ENCODE measurements at regions not wholly inside any gene's neighbourhood (a gene's known extent, or its start where the extent isn't known, plus 50 kb on each side); places are given as distances from the start of the nearest gene placed in this dataset.

- in situ Hi-C loops (cut with HindIII; ENCODE audit: low sequenced_read_pairs): no loop called here
- DNase-seq (ENCODE audit: low read depth, low spot score): no peak
- H3K4me3 ChIP-seq (ENCODE audit: low read depth, low read length): no peak overlapping the region
- no peak for TF ChIP-seq CTCF (IDR thresholded peaks at IDR 0.05; ENCODE audit: low read depth, low read length)
These were observed 411.4 kb upstream of the SGCD start for GRCh38 chr5:155915601-155916000.

GRCh38 chr5:155919126-155919525 lies 407.8 kb upstream of the SGCD start:
- TF ChIP-seq CTCF (IDR thresholded peaks at IDR 0.05; ENCODE audit: low read depth, low read length): no peak
- H3K4me3 ChIP-seq (ENCODE audit: low read depth, low read length): no peak overlapping the region
- in situ Hi-C loops (cut with HindIII; ENCODE audit: low sequenced_read_pairs): no loop called here
- DNase-seq (ENCODE audit: low read depth, low spot score): no peak

DNA sequence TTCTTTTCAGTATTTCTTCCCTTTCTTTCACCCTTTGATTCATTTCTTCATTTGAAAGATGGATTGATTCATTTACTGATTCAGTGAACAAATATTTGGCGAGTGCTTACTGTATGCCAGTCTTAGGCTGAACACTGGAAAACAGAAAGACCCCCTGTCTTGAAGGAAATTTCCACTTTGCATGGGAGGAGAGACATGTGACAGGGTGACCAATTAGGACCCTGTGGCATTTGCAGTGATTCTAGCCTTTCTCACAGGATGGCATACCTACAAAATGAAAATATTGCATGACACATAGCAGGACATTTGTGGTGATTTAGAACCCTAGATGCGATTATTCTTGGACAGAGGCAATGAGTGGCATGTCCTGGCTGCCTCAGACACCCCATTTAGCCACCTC lies 407.2 kb upstream of the SGCD start:
- no peak for TF ChIP-seq CTCF (IDR thresholded peaks at IDR 0.05; ENCODE audit: low read depth, low read length)
- no peak overlapping the region for H3K4me3 ChIP-seq (ENCODE audit: low read depth, low read length)
- no peak for DNase-seq (ENCODE audit: low read depth, low spot score)
- in situ Hi-C loops (cut with HindIII; ENCODE audit: low sequenced_read_pairs): no loop called here

- no peak overlapping the region for H3K4me3 ChIP-seq (ENCODE audit: low read depth, low read length)
- no peak for DNase-seq (ENCODE audit: low read depth, low spot score)
- in situ Hi-C loops (cut with HindIII; ENCODE audit: low sequenced_read_pairs): no loop called here
- no peak for TF ChIP-seq CTCF (IDR thresholded peaks at IDR 0.05; ENCODE audit: low read depth, low read length)
These were observed 405.3 kb upstream of the SGCD start for GRCh38 chr5:155921621-155922020.

DNA sequence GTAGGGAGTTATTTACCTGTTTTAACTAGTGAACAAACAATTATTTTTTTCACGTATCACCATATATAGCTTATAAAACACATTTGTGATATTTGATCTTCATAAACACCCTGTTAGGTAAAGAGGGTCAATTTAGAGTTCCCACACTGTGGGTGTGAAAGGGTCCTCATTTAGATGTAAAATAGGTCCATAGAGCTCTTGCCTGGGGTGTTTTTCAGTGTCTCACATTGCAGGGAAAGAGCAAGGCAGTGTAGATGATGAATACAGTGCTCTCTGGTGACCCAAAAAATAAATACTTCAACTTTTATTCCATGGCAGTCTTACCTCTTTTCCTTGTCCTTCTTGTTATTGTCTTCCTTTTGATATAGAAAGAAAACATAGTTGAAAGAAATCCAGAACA lies 403.2 kb upstream of the SGCD start:
- no peak for TF ChIP-seq CTCF (IDR thresholded peaks at IDR 0.05; ENCODE audit: low read depth, low read length)
- in situ Hi-C loops (cut with HindIII; ENCODE audit: low sequenced_read_pairs): no loop called here
- no peak overlapping the region for H3K4me3 ChIP-seq (ENCODE audit: low read depth, low read length)
- no peak for DNase-seq (ENCODE audit: low read depth, low spot score)

DNA sequence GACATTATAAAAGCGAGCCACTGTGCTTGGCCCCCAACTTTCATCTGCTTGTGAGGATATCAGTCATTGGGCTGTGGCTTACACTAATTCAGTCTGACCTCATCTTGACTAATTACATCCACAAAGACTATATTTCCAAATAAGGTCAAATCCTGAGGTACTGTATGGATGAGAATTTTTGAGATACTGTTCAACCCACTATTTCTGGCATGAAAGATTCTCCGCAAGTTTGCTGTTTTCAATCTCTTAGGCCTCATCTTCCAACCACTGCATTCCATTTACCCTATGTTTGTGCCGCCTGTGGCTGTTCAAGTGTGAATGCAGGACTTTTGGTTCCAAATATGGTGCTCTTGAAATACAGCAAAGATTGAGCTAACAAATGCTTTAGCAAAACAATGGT lies 400.9 kb upstream of the SGCD start:
- no peak overlapping the region for H3K4me3 ChIP-seq (ENCODE audit: low read depth, low read length)
- TF ChIP-seq CTCF (IDR thresholded peaks at IDR 0.05; ENCODE audit: low read depth, low read length): no peak
- in situ Hi-C loops (cut with HindIII; ENCODE audit: low sequenced_read_pairs): no loop called here
- DNase-seq (ENCODE audit: low read depth, low spot score): peak; percentile 22

GRCh38 chr5:155926766-155927165 lies 400.2 kb upstream of the SGCD start:
- TF ChIP-seq CTCF (IDR thresholded peaks at IDR 0.05; ENCODE audit: low read depth, low read length): no peak
- in situ Hi-C loops (cut with HindIII; ENCODE audit: low sequenced_read_pairs): no loop called here
- no peak for DNase-seq (ENCODE audit: low read depth, low spot score)
- no peak overlapping the region for H3K4me3 ChIP-seq (ENCODE audit: low read depth, low read length)
